Gastroesophageal sphincter (tissue), 3 donors: ENCODE measurements at regions not wholly inside any gene's neighbourhood (a gene's known extent, or its start where the extent isn't known, plus 50 kb on each side); places are given as distances from the start of the nearest gene placed in this dataset.

Experiments used
- CTCF ChIP-seq, 4 experiments: fragments of 200-600 bp in 2 of 4; fragments of 450-650 bp in 2 of 4; sonication (generic) in 1 of 4; IDR thresholded peaks; one replicate each; pipeline ENCODE4 v1.5.1; 2017 to 2019; ENCODE audit warnings: antibody characterized with exemption in 4 of 4, mild to moderate bottlenecking in 2 of 4, moderate library complexity in 2 of 4
- POLR2A ChIP-seq, 2 donors: fragments of 450-650 bp; IDR thresholded peaks; one replicate each; pipeline ENCODE4 v1.6.1; 2017; ENCODE audit warnings: antibody characterized with exemption in 2 of 2, mild to moderate bottlenecking in 2 of 2, moderate library complexity in 1 of 2

GRCh38 chr7:142602756-142603155 lies 146.5 kb upstream of the PRSS1 start:
- TF ChIP-seq CTCF (IDR thresholded peaks at IDR 0.05) (no peak), POLR2A (IDR thresholded peaks at IDR 0.05) (no peak)
